Activated CD8-positive, alpha-beta T cell treated with anti-CD3 and anti-CD28 coated beads, Interleukin-2, amount 10 ng/mL, durations not matched to agents 7 days and 5 days (primary cell): ENCODE measurements at regions not wholly inside any gene's neighbourhood (a gene's known extent, or its start where the extent isn't known, plus 50 kb on each side); places are given as distances from the start of the nearest gene placed in this dataset.

Experiments used
- ATAC-seq: fragments of 150-1000 bp; cut with Tn5 transposase; one replicate; pipeline ENCODE4 v1.10.0; 2021; ENCODE audit warnings: moderate library complexity
- CTCF ChIA-PET: fragments of 350-600 bp; sonication (Branson Sonifier 250); formaldehyde crosslinking; loops from one replicate; lab custom pipeline; 2021; ENCODE audit warnings: antibody characterized with exemption; lab: Charles Lee
- POLR2A ChIA-PET: fragments of 350-600 bp; sonication (Branson Sonifier 250); formaldehyde crosslinking; loops from one replicate; lab custom pipeline; 2021; ENCODE audit warnings: antibody characterized with exemption; lab: Charles Lee
- DNase-seq: peaks from one replicate; pipeline ENCODE4 v3.0.0-alpha.2; 2020
- H3K27ac Mint-ChIP-seq: one replicate; pipeline ENCODE4 v1.8.0; 2021; ENCODE audit warnings: mild to moderate bottlenecking, mixed read lengths
- H3K27me3 Mint-ChIP-seq: one replicate; pipeline ENCODE4 v1.8.0; 2021; ENCODE audit warnings: low read depth, mixed read lengths
- H3K36me3 Mint-ChIP-seq: one replicate; pipeline ENCODE4 v1.8.0; 2021; ENCODE audit warnings: low read depth, mixed read lengths
- H3K4me1 Mint-ChIP-seq: one replicate; pipeline ENCODE4 v1.8.0; 2021; ENCODE audit warnings: low read depth, mixed read lengths
- H3K4me3 Mint-ChIP-seq: one replicate; pipeline ENCODE4 v1.8.0; 2021; ENCODE audit warnings: mild to moderate bottlenecking, mixed read lengths
- H3K9me3 Mint-ChIP-seq: one replicate; pipeline ENCODE4 v1.8.0; 2022; ENCODE audit warnings: mixed read lengths; ENCODE audit not compliant: insufficient read depth

DNA sequence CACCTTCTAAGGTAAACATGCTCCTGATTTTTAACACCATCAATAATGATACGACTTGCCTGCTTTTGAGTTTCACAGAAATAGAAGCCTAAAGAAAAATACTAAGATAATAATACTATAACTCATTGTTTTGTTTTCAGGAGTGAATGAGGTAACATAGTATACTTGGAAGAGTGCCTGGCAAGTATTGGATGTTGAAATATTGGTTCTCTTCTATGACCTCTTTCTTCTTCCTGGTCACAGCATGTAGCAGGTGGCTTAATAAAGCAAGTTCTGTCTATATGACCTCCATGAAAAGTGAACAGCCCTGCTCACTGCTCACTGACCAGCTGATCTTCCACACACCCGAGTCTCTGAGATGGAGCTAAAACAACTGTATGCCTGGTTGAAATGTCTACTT lies 312.3 kb upstream of the ONECUT1 start:
- no peaks in the 10 kb centered on the region for H3K9me3 Mint-ChIP-seq
- no peak overlapping the region for H3K27ac Mint-ChIP-seq
- H3K4me1 Mint-ChIP-seq, result no peaks in the 10 kb centered on the region
- H3K27me3 Mint-ChIP-seq, result no peaks in the 10 kb centered on the region
- no peak for DNase-seq
- no peaks in the 10 kb centered on the region for H3K36me3 Mint-ChIP-seq
- ChIA-PET POLR2A (no interaction called here), CTCF (interaction anchor here (1.0 kb wide), 1 partner anchor 11 kb away, joined by 3 read pairs; no protein-coding TSS in a partner anchor)
- no peak overlapping the region for H3K4me3 Mint-ChIP-seq
- no peak for ATAC-seq

DNA sequence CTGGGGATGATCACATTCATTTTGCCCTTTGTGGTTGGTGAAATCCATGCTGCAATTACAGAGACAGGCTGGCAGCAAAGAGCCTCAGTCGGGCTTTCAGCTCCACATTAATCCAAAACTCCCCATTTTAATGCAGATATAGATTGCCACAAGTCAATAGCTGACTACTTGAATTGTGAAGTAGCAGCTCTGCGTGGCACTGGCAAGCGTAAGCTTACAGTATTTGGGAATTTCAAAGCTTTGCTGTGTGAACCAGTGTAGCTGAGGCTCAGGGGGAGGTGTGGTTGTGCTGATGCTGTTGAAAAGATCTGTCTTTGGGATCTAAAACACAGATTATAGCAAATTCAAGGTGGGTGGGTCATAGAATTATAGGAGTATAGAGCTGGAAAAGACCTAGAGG lies 290.3 kb upstream of the ONECUT1 start:
- Mint-ChIP-seq H3K27ac (no peak overlapping the region), H3K9me3 (no peaks in the 10 kb centered on the region), H3K4me3 (no peak overlapping the region), H3K27me3 (no peaks in the 10 kb centered on the region), H3K4me1 (no peaks in the 10 kb centered on the region), H3K36me3 (no peaks in the 10 kb centered on the region)
- ChIA-PET CTCF (no interaction called here), POLR2A (no interaction called here)
- DNase-seq (no peak), ATAC-seq (no peak)

DNA sequence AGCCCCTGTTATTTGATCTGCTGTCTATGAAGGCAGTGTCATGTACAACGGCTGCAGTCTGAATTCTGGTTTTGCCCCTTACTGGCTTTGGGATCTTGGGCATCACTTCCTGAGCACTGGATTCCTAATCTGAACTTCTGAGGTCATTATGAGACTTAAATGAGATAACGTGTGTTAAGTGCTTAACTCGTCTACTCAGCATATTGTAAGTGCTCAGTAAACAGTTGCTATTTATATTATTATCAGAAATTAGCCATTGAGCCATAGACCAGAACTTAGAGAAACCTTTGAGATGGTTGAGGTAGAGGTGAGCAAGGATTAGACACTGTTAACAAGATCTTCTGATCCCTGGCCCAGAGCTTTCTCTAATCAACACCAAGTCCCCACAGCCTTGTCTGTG lies 284.1 kb upstream of the ONECUT1 start:
- H3K4me1 Mint-ChIP-seq, result no peaks in the 10 kb centered on the region
- H3K36me3 Mint-ChIP-seq, result no peaks in the 10 kb centered on the region
- no peak overlapping the region for H3K4me3 Mint-ChIP-seq
- no peaks in the 10 kb centered on the region for H3K27me3 Mint-ChIP-seq
- H3K9me3 Mint-ChIP-seq, result no peaks in the 10 kb centered on the region
- CTCF ChIA-PET, result no interaction called here
- no peak overlapping the region for H3K27ac Mint-ChIP-seq
- ATAC-seq (no peak), DNase-seq (no peak)
- POLR2A ChIA-PET, result no interaction called here

DNA sequence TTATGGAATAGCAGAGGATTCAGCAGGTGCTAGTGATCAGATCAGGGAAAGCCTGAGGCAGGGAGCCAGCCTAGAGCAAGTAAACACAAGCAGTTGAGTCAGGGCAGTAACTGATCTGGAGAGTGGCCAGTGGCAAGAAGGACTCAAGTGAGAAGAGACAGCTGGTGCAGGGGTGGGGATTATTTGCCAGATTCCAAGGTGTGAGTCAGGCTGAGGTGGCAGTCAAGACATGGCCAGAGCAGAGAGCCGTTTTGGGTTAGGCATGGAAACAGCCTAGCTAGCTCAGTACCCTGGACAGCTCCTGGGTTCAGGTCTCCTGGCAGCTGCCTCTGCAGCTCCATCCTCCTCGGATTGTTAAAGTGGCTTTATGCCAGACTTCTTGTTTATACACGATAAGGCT lies 281.9 kb upstream of the ONECUT1 start:
- Mint-ChIP-seq H3K36me3 (no peaks in the 10 kb centered on the region), H3K9me3 (no peaks in the 10 kb centered on the region), H3K4me1 (no peaks in the 10 kb centered on the region), H3K27me3 (no peaks in the 10 kb centered on the region), H3K4me3 (no peak overlapping the region), H3K27ac (no peak overlapping the region)
- CTCF ChIA-PET, result no interaction called here
- ATAC-seq (no peak), DNase-seq (peak; percentile 43)
- POLR2A ChIA-PET, result no interaction called here

DNA sequence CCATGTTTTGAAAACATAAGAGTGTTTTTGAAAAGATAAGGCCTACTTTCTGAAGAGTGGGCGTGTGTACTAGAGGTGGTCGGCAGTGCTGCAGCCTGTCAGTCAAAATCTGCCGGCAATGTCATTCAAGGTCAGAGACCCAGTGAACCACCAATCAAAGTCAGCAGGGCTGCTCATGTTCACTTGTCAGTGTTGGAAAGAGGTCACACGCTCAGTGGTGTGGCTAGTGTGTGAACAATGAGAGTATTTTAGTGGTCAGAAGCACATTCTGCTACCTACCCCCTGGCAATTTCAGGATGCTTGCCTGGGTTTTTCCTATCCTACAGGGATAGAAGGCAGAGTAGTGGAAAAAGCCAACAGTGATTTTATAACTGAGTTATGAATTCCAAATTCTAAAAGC lies 278.5 kb upstream of the ONECUT1 start:
- Mint-ChIP-seq H3K27ac (no peak overlapping the region), H3K36me3 (no peaks in the 10 kb centered on the region), H3K4me3 (no peak overlapping the region), H3K4me1 (no peaks in the 10 kb centered on the region), H3K27me3 (no peaks in the 10 kb centered on the region), H3K9me3 (no peaks in the 10 kb centered on the region)
- no peak for DNase-seq
- CTCF ChIA-PET, result no interaction called here
- POLR2A ChIA-PET, result no interaction called here
- no peak for ATAC-seq

DNA sequence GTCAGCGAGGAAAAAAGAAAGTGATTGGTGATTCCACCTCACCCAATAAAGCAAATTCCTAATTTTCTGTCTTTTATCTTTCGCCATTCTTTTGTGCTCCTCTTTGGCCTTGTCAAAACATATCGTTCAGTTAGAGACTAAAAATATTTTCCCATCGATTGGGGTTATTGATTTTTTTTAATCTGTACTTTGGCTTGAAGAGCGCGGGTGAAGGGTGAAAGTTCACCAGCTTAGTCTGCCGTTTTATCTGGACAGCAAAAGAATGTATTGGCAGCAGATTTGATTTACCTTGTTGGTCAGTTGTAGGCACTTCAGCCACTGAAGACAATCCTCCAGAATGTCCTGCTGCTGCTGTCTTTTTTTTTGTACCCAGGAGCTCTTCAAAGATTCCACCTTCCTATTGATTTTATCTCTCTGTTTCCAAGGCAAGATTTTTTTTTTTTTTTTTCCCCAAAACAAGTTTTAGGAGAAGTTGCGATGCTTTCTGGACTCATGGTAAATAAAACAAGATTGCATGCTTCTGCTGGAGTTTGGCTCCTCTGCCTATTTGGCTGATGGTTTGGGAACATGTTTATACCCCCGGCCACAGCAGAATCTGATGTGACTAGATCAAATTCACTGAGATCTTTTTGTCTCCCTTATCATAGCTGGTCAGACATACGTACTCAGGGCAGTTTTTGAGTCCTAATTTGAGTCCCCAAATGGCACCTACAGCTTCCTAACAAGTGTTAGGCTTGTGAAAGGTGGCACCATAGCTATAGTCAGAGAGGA lies 269.3 kb upstream of the ONECUT1 start:
- POLR2A ChIA-PET, result no interaction called here
- no peaks in the 10 kb centered on the region for H3K27me3 Mint-ChIP-seq

DNA sequence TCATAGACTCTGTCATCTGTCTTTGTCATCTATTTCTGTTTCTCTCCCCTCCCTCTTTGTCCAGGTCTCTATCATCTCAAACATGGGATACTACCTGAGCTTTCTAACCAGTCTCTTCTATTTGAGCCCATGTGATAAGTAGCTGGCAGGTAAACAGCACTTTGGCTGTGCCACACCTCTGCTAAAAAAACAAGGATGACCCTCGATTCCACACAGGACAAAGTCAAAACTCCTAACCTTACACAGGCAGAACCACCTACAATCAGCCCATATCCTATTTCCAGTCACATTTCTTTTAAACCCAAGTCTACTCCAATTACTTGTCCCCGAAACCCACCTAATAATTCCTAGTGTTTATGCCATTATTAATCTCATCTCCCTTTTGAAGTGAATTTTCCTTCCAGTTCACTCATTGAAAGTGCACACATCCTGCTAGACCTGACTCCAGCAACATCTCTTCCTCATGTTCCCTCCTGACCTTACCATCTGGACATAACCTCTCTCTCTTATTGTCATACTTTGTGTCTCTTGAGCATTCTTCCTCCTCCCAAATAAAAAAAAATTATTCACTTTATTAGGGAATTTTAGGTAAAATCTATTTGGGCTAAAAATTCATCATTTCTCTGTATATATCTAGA lies 256.1 kb upstream of the ONECUT1 start:
- ChIA-PET POLR2A (no interaction called here), CTCF (no interaction called here)
- ATAC-seq (no peak), DNase-seq (no peak)
- H3K4me1 Mint-ChIP-seq, result no peaks in the 10 kb centered on the region
- no peaks in the 10 kb centered on the region for H3K36me3 Mint-ChIP-seq
- H3K27me3 Mint-ChIP-seq, result no peaks in the 10 kb centered on the region
- no peak overlapping the region for H3K4me3 Mint-ChIP-seq
- H3K9me3 Mint-ChIP-seq, result peaks cover 5% of the 10 kb centered on the region
- no peak overlapping the region for H3K27ac Mint-ChIP-seq

More for the DNA sequence above, 269.3 kb upstream of the ONECUT1 start:
- Mint-ChIP-seq H3K4me3 (no peak overlapping the region), H3K9me3 (no peaks in the 10 kb centered on the region), H3K27ac (no peak overlapping the region), H3K4me1 (no peaks in the 10 kb centered on the region), H3K36me3 (no peaks in the 10 kb centered on the region)
- CTCF ChIA-PET, result no interaction called here
- ATAC-seq (no peak), DNase-seq (no peak)

DNA sequence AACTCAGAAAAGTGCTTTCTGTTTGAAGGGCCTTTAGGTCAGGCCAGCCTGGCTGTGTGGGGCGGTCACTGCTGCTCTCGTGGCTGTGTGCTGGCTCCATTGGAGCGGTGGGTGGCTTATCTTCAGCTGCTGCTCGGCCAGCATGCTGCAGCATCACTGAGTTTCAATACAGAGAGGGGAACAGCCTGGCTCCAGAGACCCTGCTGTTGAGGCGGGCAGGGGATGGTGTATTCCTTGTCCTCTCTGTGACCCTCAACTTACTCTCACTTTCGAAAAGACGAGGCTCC lies 248.5 kb upstream of the ONECUT1 start:
- Mint-ChIP-seq H3K4me1 (no peaks in the 10 kb centered on the region), H3K9me3 (no peaks in the 10 kb centered on the region)

DNA sequence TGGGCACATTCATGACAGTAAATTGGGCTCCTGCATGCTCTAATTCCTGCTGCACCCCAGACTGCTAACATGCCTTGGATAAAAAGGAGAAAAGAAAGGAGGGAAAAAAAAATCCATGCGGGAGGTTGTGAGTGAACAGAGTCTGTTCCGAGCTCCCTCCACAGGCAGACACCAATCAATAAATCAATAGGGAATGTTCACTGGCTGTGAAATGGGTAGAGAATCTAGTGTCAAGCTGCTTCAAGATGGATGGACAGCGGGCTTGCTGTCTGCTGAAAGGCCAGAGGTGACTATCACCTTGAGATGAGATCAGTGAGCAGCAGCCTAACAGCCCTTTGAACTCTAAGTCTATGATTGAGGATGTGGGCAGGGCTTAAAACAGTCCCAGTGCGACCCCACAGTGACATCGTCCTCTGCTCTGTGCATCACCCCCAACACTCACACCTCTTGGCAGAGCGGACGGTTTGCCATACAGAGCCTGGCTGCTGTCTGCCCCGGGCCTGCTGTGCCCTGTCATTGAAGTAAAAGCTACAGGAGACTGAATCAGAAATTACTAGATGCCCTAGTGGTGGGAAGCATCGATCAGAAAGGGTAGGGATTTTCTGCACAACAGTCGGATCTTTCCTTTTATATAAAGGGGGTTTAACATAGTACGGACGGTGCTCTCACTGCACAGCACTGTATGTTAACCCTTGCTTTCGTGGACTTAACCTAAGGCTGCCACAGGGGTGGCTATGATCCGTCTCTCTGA lies 247.9 kb upstream of the ONECUT1 start:
- POLR2A ChIA-PET, result no interaction called here
- Mint-ChIP-seq H3K4me1 (no peaks in the 10 kb centered on the region), H3K27ac (no peak overlapping the region)

More for the DNA sequence above, 248.5 kb upstream of the ONECUT1 start:
- ChIA-PET POLR2A (no interaction called here), CTCF (no interaction called here)
- ATAC-seq (no peak), DNase-seq (no peak)
- H3K4me3 Mint-ChIP-seq, result no peak overlapping the region
- no peaks in the 10 kb centered on the region for H3K27me3 Mint-ChIP-seq
- H3K27ac Mint-ChIP-seq, result no peak overlapping the region
- H3K36me3 Mint-ChIP-seq, result no peaks in the 10 kb centered on the region

DNA sequence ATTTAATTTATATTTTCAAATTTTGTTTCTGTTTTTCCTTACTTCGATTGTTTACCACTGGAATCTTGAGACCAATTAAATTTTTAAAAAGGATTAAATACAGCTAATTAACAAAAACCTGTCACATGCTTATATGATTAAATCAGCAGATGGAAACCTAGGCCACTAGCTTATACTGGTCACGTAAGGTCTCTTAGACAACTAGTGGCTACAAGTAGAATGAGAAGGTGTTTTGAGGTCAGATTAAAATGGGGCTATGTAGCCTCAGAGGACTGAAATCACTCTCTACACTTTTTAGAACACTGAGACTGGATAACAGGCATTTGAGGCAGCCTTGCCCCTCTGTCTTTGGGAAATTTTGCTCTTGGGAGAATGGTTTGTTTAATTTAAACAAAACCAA lies 246.5 kb upstream of the ONECUT1 start:
- ChIA-PET POLR2A (no interaction called here), CTCF (no interaction called here)
- H3K4me3 Mint-ChIP-seq, result no peak overlapping the region
- H3K4me1 Mint-ChIP-seq, result no peaks in the 10 kb centered on the region
- no peak for DNase-seq
- no peaks in the 10 kb centered on the region for H3K9me3 Mint-ChIP-seq
- no peaks in the 10 kb centered on the region for H3K36me3 Mint-ChIP-seq
- ATAC-seq, result no peak
- H3K27me3 Mint-ChIP-seq, result no peaks in the 10 kb centered on the region
- no peak overlapping the region for H3K27ac Mint-ChIP-seq

More for the DNA sequence above, 247.9 kb upstream of the ONECUT1 start:
- CTCF ChIA-PET, result no interaction called here
- Mint-ChIP-seq H3K27me3 (no peaks in the 10 kb centered on the region), H3K9me3 (no peaks in the 10 kb centered on the region), H3K4me3 (no peak overlapping the region), H3K36me3 (no peaks in the 10 kb centered on the region)
- ATAC-seq (no peak), DNase-seq (no peak)

DNA sequence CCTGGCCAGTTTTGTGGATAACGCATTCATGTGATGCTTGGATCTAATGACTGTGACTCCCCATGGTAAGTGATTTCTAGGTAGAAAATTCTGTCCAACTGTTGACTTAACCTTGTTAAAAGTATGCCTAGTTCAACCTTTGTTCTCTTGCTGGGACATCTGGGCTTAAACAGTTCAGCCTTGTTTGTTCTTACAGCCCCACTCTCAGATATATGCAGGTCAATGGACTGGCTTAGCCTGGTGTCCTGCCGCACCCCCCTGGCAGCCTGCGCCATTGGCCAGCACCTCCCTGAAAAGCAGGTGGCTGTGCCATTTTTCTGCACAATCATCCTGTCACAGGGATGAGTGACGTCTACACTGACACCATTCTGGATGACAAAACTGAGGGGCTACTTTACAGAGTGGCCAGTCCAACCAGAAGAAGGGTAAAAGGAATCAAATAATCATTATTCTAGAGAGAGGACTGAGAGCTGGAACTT lies 244.7 kb upstream of the ONECUT1 start:
- no peak for ATAC-seq
- Mint-ChIP-seq H3K27ac (no peak overlapping the region), H3K4me3 (no peak overlapping the region), H3K9me3 (no peaks in the 10 kb centered on the region), H3K27me3 (no peaks in the 10 kb centered on the region), H3K36me3 (no peaks in the 10 kb centered on the region), H3K4me1 (no peaks in the 10 kb centered on the region)
- ChIA-PET CTCF (no interaction called here), POLR2A (no interaction called here)
- no peak for DNase-seq

DNA sequence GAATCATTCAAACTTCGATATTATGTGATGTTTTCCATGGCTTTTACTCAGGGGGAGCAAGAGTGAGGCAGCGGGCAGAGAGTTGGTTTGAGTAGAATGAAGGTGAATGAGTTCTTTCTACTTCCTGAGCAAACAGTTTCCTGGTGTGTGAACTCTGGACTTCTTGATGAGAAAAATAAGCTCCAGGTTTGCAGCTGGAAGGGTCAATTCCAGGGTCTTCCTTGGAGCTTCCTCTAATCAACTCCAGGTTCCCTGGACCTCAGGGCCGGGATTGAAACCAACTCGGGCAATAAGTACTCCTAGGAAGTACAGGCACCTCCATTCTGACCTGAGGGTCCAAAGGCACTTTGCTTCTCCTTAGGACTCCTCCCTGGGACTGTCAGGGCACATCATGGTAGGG lies 243.6 kb upstream of the ONECUT1 start:
- DNase-seq (no peak), ATAC-seq (no peak)
- Mint-ChIP-seq H3K4me3 (no peak overlapping the region), H3K9me3 (no peaks in the 10 kb centered on the region), H3K4me1 (no peaks in the 10 kb centered on the region), H3K27ac (no peak overlapping the region), H3K36me3 (no peaks in the 10 kb centered on the region), H3K27me3 (no peaks in the 10 kb centered on the region)
- CTCF ChIA-PET, result no interaction called here
- POLR2A ChIA-PET, result no interaction called here
